ENCODE measurements at regions not wholly inside any gene's neighbourhood (a gene's known extent, or its start where the extent isn't known, plus 50 kb on each side); places are given as distances from the start of the nearest gene placed in this dataset.
"Not testable (repeated sequence)": the region's sequence is repeated elsewhere in the genome, so short reads cannot be mapped to it uniquely, and the experiment has no call there.

- no peak for DNase-seq
These were observed 153.7 kb upstream of the MSX2 start for GRCh38 chr5:174570662-174571061.

- DNase-seq = no peak
These were observed 152.6 kb upstream of the MSX2 start for GRCh38 chr5:174571662-174572397.

- DNase-seq = no peak
These were observed 151.8 kb upstream of the MSX2 start for GRCh38 chr5:174572591-174572990.

DNA sequence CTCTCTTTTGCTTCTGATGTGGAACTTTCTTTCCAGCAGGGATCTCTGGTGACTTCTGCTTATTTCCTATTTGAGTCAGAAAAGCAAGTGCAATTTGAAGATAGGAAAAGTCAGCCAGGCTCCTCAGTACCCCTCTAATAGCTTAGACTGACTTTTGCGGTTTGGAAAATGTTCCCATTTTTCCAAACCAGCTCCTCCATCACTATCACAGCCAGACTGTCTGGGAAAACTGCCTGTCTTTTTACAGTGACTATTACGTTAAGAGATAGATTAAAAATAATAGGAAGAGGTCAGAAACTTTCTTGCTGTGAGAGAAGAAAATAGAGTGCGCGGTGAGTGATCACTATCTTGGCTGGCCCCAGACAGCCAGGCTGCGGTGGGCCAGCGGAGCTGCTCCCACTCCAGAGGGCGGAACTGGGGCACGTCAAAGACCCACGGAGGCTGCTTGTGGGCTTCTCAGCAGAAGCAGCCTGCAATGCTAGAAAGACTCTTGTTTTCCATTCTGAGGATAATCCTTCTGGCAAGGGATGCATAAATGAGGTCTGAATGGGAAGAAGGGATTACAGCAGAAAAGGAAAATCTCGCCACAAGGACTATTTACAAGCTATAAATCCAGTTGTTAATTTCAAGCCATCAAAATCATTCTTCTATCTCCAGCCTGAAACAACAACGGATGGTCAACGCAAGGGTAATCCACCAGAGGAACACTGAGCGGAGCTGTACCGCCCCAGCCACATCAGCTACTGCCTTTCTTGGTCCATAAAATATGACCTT, 151.0 kb upstream of the MSX2 start:
- DNase-seq = no peak

DNA sequence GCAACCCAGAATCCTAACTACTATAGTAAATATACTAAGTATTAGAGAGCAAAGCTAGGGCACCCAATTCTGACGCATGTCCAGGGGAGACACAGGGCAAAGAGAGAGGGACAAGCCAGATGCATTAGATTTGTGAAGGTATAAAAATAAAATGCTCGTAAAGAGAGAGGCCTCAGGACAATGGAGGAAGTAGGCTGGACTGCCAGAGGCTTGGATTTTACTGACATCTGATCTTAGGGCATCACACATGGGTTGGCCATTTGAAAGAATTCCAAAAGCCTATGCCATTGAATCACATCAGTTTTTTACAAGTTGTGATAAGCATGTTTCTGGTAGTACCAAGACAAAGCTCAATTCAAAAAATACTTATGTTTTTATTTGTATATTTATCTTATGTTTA, 149.3 kb upstream of the MSX2 start:
- no peak for DNase-seq

GRCh38 chr5:174576042-174576441, 148.3 kb upstream of the MSX2 start:
- DNase-seq = no peak

DNA sequence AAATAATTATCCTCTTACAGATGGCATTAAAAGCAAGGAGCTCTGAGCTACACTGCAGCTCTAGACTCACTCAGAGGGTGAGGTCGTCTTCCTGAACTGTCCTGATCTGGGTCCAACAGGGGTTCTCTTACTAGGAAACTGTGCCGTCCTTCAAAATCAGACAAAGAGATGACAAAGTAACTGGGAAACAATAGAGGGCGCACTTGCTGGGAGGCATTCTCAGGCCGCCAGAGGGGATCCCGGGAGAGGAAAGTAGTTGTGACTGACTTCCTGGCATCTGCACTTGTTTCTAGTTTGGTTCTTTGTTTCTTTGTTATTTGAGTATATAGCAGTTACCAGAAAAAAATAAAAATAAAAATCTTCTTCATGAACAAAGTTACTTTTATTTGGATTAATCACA, 142.9 kb upstream of the MSX2 start:
- no peak for DNase-seq

DNA sequence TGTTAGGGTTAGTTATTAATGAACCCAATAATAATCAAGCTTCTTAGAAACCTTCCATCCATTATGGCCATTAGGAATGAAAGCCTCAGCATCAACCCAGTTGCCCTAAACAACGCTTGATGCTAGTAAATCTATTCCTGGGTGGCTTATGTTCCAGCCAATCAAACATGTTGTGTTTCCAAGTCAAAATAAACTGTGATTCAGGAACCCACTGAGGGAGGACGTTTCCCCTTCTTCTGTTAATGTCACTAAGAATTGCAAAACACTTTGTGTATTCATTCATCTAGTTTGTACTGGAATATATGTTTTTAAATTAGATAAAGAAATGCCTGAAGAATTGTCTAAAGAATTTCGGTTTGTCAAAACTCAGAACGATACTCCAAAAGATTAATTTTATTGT, 142.5 kb upstream of the MSX2 start:
- no peak for DNase-seq

- no peak for DNase-seq
These were observed 141.3 kb upstream of the MSX2 start for GRCh38 chr5:174583071-174583470.

DNA sequence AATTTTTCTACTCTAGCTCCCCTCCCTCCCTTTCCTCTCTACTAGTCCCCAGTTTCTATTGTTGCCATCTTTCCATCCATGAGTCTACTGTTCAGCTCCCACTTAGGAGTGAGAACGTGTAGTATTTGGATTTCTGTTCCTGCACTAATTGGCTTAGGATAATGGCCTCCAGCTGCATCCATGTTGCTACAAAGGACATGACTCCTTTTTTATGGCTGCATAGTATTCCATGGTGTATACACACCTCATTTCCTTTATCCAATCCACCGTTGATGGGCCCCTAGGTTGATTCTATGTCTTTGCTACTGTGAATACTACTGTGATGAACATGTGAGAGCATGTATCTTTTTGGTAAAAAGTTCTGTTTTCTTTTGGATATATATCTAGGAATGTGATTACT, 138.9 kb upstream of the MSX2 start:
- DNase-seq = no peak

DNA sequence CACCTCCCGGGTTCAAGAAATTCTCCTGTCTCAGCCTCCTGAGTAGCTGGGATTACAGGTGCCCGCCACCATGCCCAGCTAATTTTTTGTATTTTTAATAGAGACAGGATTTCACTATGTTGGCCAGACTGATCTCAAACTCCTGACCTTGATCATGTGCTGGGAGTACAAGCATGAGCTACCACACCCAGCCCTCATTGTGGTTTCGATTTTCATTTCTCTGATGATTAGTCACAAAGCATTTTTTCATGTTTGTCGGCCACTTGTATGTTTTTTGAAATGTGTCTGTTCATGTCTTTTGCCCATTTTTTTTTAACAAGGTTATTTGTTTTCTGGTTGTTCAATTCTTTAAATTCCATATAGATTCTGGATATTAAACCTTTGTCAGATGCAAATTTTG, 138.2 kb upstream of the MSX2 start:
- DNase-seq = not testable (repeated sequence)

GRCh38 chr5:174589011-174589410, 135.4 kb upstream of the MSX2 start:
- DNase-seq = no peak

DNA sequence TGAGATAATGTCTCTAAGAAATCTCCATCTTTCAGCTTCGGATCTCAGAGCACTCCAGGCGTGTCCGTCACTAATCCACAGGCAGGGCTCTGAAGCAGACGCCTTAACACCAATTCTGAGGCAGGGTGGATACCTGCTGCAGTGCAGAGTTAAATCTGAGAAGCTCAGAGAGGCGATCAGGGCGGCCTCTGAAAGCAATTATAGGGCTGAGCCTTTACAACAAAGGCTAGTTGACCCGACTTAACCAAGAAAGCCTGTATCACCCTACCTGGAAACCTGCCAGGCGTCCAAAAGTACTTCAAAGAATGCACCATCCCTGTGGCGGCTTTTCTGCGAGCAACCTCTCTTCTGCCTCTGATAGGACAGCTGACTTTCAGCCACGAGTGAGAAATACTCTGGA, 134.8 kb upstream of the MSX2 start:
- DNase-seq = no peak

DNA sequence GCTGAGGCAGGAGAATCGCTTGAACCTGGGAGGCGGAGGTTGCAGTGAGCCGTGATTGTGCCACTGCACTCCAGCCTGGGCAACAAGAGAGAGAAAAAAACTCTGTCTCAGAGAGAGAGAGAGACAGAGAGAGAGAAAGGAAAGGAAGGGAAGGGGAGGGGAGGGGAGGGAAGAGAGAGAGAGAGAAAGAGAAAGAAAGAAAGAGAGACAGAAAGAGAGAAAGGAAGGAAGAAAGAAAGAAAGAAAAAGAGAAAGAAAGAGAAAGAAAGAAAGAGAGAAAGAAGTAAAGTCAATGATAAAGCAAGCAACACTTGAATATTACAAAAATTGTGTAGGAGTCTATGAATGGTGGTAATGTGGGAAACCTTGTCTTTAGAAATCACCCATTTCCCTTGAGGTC, 133.6 kb upstream of the MSX2 start:
- DNase-seq = no peak

DNA sequence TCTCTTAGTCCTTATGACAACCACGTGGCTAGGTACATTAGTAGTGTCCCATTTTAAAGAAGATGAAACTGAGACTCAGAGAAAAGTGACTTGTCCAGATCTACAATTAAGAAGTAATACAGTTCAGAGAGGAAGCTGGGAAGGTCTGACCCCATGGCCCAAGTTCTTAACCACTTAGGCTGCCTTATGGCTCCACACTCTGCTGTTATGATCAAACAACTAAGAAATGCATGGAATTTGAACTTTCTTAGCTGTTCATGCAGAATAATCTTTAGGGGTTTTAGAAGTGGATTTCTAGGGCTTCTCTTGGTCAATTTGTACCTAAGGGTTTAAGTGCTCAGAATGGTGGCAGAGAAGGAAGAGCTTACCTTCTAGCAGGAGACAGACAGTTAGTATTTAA, 128.0 kb upstream of the MSX2 start:
- DNase-seq = no peak

DNA sequence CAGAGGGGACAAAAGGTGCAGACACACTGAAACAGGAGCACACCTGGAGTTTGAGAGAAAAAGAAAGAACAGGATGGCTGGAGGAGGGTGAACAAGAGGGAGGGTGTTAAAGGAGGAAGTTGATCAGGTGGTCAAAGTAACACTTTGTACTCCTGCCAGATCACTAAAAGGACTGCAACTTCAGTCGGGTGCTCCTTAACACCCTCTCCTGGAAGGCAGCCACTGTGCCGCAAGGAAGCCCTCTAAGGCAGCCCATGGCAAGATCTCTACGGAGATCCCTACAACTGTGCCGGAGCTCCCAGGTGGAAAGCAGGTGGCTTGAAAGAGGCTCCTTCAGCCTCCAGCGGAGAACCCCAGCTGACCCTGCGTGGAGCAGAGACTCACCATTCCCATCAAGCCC, 124.4 kb upstream of the MSX2 start:
- no peak for DNase-seq

DNA sequence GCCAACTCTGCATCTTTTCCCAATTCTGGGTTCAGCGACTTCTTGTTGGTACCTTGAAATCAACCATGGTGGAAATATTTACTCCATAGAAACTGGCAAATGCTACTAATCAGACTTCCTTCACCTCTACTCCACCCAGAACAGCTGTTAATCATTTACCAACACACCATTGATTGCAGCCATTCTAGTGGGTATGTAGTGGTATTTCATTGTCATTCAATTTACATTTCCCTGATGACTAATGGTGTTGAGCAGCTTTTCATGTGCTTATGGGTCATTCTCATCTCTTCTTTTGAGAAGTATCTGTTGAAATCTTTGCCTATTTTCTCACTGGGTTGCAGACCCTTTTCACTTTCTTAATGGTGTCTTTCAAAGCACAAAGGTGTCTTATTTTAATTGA, 122.4 kb upstream of the MSX2 start:
- DNase-seq = no peak

DNA sequence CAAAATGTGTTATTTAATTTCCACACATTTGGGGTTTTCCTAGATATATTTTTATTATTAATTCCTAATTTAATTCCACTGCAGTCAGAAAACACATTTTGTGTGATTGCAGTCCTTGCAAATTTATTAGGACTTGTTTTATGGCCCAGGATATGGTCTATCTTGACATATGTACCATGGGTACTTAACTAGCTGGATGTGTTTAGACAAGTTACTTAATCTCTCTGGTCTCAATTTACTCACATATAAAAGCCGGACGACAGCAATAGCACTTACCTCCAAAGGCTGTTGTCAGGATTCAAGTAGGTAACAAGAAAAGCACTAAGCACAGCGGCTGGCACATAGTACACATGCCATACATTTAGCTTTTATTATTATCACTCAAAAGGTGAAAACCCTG, 118.2 kb upstream of the MSX2 start:
- DNase-seq = no peak

- DNase-seq = no peak
These were observed 117.7 kb upstream of the MSX2 start for GRCh38 chr5:174606646-174607045.

DNA sequence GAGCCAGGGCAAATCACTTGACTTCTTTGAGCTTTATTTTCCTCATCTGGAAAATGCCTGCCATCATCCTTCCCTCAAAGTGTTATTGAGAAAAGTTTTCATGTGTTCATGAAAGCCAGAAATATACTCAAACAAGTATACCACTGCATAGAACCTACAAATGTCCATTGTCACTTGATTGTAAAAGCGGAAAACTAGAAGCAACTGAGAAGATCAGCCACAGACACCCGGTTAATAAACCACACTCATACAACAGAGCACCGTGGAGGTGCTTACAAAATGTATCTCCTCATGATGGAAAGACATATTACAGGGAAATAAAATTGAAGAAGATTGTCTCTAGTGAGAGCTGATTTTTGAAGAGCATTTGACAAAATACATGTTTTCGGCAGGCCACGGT, 117.2 kb upstream of the MSX2 start:
- DNase-seq = no peak

DNA sequence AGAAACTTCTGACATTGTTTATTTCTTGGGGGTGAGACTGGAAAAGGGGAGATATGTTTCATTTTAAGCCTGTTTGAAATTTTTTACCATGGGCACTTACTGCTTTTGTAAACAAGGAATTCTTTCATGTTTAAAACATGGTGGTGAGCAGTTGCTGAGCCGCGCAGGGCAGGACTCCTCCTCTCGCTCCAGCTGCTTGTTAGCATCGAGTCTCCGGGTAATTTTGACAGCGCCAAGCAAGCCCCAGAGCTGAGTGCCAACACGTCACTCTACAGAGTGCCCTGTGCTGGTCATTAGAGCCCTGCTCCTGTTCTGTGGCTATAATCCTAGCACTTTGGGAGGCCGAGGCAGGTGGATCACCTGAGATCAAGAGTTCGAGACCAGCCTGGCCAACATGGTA, 116.5 kb upstream of the MSX2 start:
- no peak for DNase-seq

GRCh38 chr5:174608631-174609097, 115.7 kb upstream of the MSX2 start:
- no peak for DNase-seq

DNA sequence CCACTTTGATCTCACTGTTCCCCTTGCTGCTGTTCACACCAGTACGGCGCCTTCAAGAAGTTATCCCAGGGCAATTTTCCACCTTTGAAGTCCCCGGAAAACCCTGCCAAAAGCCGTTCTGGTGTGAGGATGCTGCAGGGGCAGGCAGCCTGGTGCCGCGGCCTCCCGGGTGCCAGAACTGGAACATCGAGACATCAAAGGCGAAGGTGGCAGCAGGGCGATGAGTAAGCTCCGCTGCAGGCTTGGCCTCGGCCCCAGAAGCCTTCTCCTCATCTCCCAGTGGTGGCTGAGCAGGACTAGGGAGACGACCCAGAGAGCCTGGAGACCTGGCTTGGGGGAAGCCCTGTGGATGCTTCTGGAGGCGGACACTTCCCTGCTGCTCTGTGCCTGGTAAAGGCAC, 115.3 kb upstream of the MSX2 start:
- no peak for DNase-seq

- no peak for DNase-seq
These were observed 113.4 kb upstream of the MSX2 start for GRCh38 chr5:174610968-174611367.

GRCh38 chr5:174612686-174613085, 111.7 kb upstream of the MSX2 start:
- no peak for DNase-seq

Measured in NCI-H187 treated with DMSO at 0.1 percent for 48 hours (cell line).